G401.6 (cell line): ENCODE measurements at regions not wholly inside any gene's neighbourhood (a gene's known extent, or its start where the extent isn't known, plus 50 kb on each side); places are given as distances from the start of the nearest gene placed in this dataset.

Source experiments
- FAIRE-seq: peaks from 2 replicates; lab custom pipeline; 2012; peaks lifted over from hg19 to GRCh38; lab: Jason Lieb, UNC

- no peak for FAIRE-seq
Measured at GRCh38 chr7:17485368-17485767, 186.9 kb downstream of the AHR start.

DNA sequence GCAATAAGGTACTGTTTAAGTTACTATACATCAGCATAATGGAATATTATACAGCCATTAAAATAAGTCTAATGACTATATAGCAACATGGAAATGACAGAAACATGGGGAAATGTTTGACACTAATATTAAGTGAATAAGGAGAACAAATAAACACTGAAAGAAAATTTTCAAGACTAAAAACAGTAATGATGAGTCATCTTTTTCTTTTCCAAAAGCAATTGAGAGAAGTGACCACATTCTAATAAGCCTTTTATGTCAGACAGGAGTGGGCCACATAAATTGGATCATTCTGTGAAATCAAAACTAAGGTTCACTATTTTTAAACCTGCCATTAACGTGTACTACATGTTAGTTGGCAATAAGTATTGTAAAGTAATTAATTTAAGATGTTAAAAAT, 187.5 kb downstream of the AHR start:
- no peak for FAIRE-seq

- no peak for FAIRE-seq
Measured at GRCh38 chr7:17486835-17487234, 188.4 kb downstream of the AHR start.

- FAIRE-seq: no peak
Measured at GRCh38 chr7:17487343-17487742, 188.9 kb downstream of the AHR start.

DNA sequence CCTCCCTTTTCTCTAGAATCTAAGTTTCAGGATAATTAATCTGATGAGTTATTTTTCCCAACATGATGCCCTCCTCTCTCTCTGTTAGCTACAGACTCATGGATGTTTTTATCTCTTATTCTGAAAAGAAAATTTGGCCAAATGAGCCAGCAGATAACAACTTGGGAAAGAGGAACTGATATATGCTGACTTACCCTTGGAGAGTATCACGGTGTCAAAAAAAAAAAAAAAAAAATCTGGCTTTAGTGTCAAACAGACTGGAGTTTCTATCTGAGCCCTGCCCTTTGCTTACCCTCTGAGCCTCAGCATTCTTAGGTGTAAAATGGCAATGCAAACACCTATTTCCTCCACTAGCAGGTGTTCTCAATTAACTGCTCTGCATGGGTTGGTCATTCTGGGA, 190.4 kb downstream of the AHR start:
- no peak for FAIRE-seq

DNA sequence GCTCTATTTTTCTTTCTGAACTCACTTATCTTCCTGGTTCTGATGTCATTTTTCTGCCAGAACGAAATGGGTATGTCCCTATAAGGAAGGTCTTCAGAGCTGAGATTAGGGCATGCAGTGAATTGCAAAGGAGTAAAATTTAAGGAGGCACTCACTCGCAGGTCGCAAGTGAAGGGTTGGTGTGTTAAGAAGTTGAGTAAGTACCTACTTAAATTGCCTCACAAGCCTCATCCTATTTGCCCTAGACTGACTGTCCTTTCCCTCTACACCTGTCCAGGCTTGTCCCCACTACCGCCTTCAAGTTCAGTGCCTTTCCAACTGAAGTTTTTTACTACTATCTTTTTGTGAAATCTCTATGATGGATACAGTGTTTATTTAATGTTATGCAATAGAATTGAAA, 191.5 kb downstream of the AHR start:
- no peak for FAIRE-seq

- FAIRE-seq: no peak
Measured at GRCh38 chr7:17490825-17491224, 192.4 kb downstream of the AHR start.

DNA sequence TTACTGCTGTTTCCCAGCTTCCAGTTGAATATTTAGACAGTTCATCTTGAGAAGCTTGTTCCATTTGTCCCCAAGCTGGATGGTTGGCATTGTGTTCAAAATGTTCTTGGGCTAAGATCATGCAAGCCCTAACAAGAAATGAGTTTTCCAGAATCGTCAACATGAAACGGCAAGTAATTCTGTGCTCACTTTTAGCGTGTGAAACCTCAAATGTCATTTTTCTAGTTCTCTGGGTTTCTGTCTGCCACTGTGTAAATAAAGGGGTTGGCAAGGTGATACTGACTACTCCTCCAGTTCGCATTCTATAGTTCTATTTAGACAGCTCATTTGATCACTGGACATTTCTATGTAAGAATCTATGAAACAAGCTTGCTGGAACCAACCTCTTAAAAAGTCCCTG, 194.0 kb downstream of the AHR start:
- FAIRE-seq: no peak

GRCh38 chr7:17493446-17493845, 195.0 kb downstream of the AHR start:
- no peak for FAIRE-seq

DNA sequence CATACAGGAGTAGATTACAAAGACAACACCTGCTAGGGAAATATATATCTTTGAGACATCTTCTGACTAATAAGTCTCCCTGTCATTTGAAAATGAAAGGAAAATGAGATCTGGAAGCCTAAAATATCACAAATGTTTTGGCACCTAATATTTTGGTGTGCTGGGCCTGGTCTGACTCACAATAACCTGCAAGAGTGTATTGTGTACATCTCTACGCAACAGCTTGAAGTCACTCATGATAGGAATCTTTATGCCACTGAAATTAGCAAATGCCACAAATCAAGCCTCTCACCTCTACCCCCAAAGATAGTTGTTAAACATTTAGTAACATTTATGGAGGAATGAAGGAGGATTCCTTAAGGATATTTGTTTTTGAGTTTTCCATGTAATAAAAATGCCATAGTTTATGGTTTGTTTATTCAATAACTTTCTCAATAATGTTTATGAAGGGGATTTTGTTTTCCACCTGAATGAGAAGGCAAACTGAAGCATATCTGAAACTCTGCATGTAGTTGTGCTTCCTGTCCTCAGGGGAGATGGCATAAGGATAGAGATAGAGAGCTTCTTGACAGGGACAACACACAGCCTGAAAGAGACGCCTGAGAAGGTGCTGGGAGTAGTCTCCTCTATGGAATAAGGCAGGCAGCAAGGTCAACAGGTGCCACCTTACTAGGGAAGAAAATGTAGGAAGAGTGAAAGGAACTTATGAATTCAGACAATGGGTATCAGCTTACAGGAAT, 197.4 kb downstream of the AHR start:
- FAIRE-seq: no peak

DNA sequence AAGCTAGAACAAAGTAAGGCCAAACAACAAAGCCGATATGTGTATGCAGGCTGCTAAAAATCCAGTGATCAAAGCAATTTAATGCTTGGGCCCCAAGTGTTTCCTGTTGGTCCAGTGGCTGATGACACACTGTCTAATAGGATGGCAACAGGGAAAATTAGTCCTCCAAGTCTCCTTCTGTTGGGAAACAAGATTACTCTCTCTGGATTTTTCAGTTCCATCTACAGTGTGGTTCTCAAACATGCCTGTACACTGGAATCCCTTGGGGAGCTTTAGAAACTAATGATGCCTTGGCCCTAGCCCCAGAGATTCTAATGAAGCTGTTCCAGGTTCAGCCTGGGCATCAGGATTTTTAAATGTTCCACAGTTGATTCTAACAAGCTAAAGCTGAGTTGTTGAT, 198.7 kb downstream of the AHR start:
- no peak for FAIRE-seq

GRCh38 chr7:17497549-17498167, 199.2 kb downstream of the AHR start:
- FAIRE-seq: no peak

GRCh38 chr7:17498230-17498629, 199.8 kb downstream of the AHR start:
- FAIRE-seq: no peak

- no peak for FAIRE-seq
Measured at GRCh38 chr7:17500736-17501135, 202.3 kb downstream of the AHR start.

DNA sequence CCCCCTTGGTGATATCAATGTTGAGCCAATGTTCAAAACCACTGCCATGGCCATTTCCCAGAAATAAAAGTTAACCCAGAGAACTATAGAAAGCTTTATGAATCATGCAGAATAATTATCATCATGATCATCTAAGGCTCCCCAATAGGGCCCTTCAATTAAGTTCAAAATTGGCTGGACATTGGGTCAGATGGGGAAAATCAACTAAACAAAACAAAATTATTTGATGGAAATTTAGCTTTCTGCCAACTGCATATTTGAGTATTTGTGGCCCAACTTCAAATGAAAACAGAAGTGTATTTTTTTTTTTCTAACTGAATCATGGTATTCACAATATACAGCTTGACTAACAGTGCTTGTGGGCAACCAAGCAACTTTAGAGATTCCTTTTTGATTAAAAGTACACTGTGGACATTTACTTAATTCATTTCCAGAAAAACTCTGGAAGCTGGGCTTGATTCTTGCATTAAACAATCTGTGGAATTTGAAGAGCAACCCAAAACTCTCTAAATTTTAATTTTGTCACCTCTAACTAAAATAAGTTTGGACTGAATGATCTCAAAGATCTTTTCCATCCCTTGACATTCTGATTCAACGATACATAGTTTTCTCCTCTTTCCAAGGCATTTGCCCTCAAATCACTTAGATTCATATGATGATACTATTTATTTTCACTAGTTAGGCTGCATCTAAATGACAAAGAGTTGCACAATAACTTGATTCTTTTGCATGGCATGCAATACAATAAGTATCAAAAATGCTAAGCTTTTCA, 203.2 kb downstream of the AHR start:
- no peak for FAIRE-seq

DNA sequence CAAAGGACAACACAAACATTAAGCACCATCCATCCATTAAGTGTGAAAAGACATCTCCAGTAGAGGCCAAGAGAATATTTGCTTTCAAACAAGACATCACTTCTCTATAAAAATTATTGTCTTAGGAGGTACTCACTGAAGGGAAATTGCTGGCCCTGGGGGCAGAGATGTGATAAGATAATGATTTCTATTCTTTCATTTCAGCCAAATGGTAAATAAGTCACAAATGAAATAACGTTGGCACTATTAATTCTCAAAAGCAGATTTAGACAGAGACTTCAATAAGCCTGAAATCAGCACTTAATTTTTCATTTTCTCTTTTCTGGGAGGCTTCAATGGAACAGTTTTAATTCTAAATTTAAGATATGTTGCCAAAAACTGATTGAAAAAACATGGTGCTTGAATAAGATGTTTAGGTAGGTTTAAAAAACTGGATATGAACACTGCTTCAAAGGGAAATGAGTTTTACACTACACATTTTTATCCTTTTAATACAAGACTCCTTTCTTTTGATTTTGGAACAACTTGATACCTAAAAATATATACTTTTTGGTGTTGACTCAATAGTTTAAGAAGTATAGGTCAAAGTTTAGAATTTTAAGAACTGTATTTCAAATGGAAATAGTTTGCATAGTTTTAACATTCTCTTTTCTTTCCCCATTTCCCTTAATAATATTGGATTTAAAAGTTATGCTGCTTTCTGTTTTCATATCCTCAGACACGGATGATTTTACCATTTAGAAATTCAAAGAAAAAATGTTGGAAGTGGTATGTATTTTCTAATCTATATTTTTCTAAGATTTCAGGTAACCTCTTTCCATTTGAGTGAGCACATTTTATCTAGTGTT, 204.0 kb downstream of the AHR start:
- FAIRE-seq: no peak

DNA sequence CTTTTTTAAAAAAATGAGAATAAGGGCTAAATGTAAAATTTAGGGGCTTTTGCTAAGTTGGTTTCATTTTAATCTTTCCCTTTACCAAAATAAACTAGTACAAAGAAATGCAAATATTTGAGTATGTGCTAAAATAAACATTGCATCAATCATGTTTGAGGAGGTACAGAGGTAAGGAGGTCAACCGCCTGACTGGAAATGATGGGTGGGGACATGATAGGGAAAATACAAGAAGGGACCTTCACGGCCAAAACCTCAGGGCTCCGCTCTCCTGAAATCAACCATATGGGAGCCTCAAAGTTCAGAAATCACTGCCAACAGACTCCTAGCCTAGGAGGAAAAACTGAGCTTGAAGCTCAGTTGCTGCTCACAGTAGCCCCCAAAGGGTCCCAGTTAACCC, 207.6 kb downstream of the AHR start:
- FAIRE-seq: no peak

GRCh38 chr7:17506596-17506995, 208.1 kb downstream of the AHR start:
- FAIRE-seq: no peak

GRCh38 chr7:17507717-17508116, 209.3 kb downstream of the AHR start:
- no peak for FAIRE-seq

DNA sequence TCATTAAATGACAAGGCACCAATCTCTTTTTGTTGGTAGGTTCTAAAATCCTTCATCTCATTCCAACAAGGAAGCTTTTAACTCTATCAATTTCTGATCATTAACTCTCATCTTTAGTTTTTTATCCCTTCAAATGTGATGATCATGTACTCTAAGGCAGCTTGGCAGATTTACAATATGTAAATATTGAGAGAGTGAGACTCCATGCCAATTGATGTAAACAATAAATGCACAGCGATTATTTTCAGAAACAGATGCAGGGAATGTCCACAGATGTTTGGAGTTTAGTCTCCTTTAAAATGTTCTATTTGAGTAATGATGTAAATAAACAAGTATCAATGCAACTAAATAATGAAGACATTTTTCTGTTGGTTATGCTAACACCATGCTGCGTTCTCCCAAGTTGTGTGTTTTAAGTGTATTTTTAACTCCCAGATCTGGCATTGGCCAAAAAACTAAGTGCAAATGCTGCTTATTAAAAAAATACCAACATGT, 213.8 kb downstream of the AHR start:
- FAIRE-seq: no peak

- FAIRE-seq: no peak
Measured at GRCh38 chr7:17516771-17517170, 218.3 kb downstream of the AHR start.

DNA sequence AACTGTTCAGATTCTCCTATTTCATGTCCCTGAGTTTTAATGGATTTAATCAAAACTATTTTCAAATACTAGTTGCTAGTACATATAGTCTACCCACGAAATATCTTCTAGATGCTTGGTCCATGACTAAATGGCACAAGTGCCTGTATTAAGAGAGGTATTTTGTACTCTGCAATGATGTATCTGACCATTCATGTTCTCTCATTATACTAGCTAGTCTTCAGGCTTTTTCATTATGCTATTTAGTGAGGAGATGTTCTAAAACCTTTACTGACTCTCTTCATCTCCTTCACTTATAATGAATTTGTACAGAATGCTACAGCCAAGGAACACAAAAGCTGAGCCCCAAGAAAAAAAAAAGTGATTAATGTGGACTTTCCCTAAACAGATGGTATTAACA, 222.5 kb downstream of the AHR start:
- no peak for FAIRE-seq
